WERI-Rb-1 (cell line): ENCODE measurements at regions not wholly inside any gene's neighbourhood (a gene's known extent, or its start where the extent isn't known, plus 50 kb on each side); places are given as distances from the start of the nearest gene placed in this dataset.

Source experiments
- DNase-seq: peaks from one replicate; pipeline ENCODE4 v3.0.0-alpha.2; 2020
- H3K27ac ChIP-seq: fragments of 250-450 bp; sonication (Bioruptor Pico); 2 replicates; pipeline ENCODE4 v1.5.1; 2020; ENCODE audit warnings: mild to moderate bottlenecking, moderate library complexity
- H3K27me3 ChIP-seq: fragments of 250-450 bp; sonication (Bioruptor Pico); 2 replicates; pipeline ENCODE4 v1.5.1; 2021; ENCODE audit warnings: mild to moderate bottlenecking, low read depth, moderate library complexity; ENCODE audit not compliant: insufficient read depth, severe bottlenecking
- H3K36me3 ChIP-seq: fragments of 250-450 bp; sonication (Bioruptor Pico); 2 replicates; pipeline ENCODE4 v1.5.1; 2020; ENCODE audit warnings: mild to moderate bottlenecking, moderate library complexity
- H3K4me3 ChIP-seq: 2 replicates; pipeline ENCODE4 v1.5.1; 2011; ENCODE audit warnings: low read depth, mild to moderate bottlenecking, control low read depth, low read length
- H3K9me3 ChIP-seq: fragments of 250-450 bp; sonication (Bioruptor Pico); 2 replicates; pipeline ENCODE4 v1.5.1; 2021; ENCODE audit warnings: mild to moderate bottlenecking, moderate library complexity; ENCODE audit not compliant: severe bottlenecking
- TF ChIP-seq, protein P1 (sequence below): IDR thresholded peaks from 2 replicates; pipeline ENCODE4 v1.5.1; 2011; ENCODE audit warnings: low read depth, mild to moderate bottlenecking, control low read depth, inconsistent platforms, low read length

DNA sequence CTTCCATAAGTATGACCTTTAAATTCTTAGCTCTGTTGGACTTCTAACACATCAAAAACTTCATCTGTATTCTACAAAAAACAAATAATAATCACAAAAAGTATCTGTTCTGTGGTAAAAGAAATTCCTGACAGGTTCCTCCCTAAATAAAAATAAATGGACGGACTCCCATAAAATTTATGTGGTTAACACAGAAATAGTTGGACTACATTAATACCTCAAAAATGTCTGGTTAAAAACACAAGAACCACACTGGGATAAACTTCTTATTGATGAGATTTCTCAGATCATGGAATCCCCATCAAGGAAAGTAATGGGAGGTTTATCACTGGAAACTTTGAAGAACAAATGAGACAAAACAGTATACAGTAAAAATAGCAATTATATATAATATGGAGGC, 172.4 kb downstream of the MOXD1 start:
- H3K27ac ChIP-seq, result no peak overlapping the region
- DNase-seq, result no peak
- peaks cover 61% of the 10 kb centered on the region for H3K27me3 ChIP-seq
- peaks cover 10% of the 10 kb centered on the region for H3K9me3 ChIP-seq
- no peaks in the 10 kb centered on the region for H3K36me3 ChIP-seq
- H3K4me3 ChIP-seq, result no peak overlapping the region
- TF ChIP-seq, protein P1, sequence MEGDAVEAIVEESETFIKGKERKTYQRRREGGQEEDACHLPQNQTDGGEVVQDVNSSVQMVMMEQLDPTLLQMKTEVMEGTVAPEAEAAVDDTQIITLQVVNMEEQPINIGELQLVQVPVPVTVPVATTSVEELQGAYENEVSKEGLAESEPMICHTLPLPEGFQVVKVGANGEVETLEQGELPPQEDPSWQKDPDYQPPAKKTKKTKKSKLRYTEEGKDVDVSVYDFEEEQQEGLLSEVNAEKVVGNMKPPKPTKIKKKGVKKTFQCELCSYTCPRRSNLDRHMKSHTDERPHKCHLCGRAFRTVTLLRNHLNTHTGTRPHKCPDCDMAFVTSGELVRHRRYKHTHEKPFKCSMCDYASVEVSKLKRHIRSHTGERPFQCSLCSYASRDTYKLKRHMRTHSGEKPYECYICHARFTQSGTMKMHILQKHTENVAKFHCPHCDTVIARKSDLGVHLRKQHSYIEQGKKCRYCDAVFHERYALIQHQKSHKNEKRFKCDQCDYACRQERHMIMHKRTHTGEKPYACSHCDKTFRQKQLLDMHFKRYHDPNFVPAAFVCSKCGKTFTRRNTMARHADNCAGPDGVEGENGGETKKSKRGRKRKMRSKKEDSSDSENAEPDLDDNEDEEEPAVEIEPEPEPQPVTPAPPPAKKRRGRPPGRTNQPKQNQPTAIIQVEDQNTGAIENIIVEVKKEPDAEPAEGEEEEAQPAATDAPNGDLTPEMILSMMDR, result no peak

DNA sequence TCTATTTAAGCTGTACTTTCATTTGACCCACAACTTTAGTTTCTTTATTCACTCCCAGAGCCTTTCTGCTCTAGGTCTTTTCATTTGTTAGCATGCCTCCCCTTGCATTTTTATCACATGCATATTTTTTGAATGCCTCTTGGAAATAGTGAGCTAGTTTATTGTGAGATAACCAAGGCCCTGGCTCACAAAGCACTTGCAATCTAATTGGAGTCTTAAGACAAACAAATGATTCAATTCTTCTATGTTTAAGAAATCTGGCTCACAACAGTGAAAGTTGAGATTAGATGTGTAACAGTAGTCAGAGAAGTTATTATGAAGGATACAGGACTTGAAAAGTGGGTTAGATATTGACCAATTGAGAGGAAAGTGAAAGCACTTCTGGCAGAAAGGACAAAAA, 173.4 kb downstream of the MOXD1 start:
- Histone ChIP-seq H3K4me3 (no peak overlapping the region), H3K9me3 (peaks cover 10% of the 10 kb centered on the region), H3K36me3 (no peaks in the 10 kb centered on the region), H3K27ac (no peak overlapping the region), H3K27me3 (peaks cover 61% of the 10 kb centered on the region)
- TF ChIP-seq, protein P1, result no peak
- no peak for DNase-seq

DNA sequence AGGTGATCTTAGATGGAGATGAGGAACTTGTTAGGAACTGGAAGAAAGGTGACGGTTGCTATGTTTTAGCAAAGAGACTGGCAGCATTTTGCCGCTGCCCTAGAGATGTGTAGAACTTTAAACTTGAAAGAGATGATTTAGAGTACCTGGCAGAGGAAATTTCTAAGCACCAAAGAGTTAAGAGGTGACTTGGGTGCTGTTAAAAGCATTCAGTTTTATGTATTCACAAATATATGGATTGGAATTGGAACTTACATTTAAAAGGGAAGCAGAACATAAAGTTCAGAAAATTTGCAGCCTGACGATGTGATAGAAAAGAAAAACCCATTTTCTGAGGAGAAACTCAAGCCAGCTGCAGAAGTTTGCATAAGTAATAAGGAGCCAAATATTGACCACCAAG, 176.3 kb downstream of the MOXD1 start:
- Histone ChIP-seq H3K9me3 (peaks cover 10% of the 10 kb centered on the region), H3K36me3 (no peaks in the 10 kb centered on the region), H3K4me3 (no peak overlapping the region), H3K27me3 (peaks cover 66% of the 10 kb centered on the region), H3K27ac (no peak overlapping the region)
- TF ChIP-seq, protein P1, result no peak
- no peak for DNase-seq

DNA sequence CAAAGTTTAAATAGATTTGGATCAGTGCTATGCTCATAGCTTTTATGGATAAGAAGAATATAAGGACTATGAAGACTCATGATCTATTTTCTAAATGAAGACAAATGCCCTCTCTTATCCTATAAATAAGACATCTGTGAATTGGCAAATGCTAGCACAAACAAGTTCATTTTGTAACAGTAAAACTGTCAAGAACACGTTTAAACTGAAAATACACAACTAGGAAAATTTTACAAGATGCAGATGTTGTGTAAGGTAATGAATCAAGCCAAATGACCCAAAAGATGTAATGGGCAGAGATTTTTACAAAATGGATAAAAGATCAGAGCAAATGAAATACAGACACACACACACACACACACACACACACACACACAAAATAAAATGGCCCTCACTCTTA, 180.5 kb downstream of the MOXD1 start:
- H3K27me3 ChIP-seq, result peaks cover 68% of the 10 kb centered on the region
- no peak overlapping the region for H3K27ac ChIP-seq
- TF ChIP-seq, protein P1, result no peak
- no peaks in the 10 kb centered on the region for H3K36me3 ChIP-seq
- peaks cover 10% of the 10 kb centered on the region for H3K9me3 ChIP-seq
- H3K4me3 ChIP-seq, result no peak overlapping the region
- DNase-seq, result no peak

DNA sequence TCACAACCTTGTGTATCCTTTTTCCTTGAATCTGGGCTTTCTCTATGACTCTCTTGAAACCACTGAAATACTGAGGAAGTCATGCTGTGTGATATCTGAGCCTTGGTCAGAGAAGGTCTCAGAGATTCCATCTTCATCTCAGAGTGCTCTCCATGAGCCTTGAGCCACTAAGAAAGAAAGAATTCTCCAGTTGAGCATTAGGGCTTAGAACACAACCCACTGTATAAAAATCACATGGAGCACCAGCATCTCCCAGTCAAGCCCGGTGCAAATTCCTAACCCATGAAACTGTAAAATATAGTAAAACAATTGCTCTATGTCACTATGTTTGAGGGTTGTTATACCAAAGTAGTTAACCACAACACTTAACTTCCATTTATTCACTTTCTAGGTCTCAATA, 181.4 kb downstream of the MOXD1 start:
- TF ChIP-seq, protein P1, result no peak
- no peak for DNase-seq
- H3K36me3 ChIP-seq, result no peaks in the 10 kb centered on the region

DNA sequence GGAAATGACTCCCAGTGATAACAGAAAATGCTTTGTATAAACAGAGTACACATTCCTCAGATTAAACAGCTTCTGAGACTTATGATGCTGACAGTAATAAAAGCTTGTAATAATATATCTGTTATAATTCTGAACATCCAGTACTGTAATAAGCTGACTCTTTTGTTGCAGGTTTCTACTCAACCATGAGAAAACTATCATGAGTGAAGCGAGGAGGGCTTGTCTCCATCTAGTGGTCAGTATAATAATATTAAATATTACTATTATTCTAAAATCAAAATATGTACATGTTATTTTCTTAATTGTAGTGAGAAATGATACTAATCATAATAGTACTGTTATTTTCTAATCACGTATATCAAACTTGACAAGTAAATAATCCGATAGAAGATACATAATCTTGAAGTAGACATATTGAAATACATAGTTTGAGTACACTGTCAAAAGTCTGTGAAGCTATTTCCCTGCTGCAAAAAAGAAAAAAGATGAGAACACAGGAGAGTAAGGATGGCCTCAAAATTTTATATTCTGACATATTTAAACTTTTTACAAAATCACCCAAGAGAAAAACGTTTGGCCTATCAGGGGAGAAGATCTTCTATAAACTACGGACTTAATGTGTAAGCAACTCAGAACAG, 183.1 kb downstream of the MOXD1 start:
- no peak for DNase-seq
- H3K9me3 ChIP-seq, result no peaks in the 10 kb centered on the region
- no peak overlapping the region for H3K27ac ChIP-seq

More for the DNA sequence above, 181.4 kb downstream of the MOXD1 start:
- no peak overlapping the region for H3K4me3 ChIP-seq
- H3K27me3 ChIP-seq, result peaks cover 70% of the 10 kb centered on the region
- H3K27ac ChIP-seq, result no peak overlapping the region
- peaks cover 4% of the 10 kb centered on the region for H3K9me3 ChIP-seq

More for the DNA sequence above, 183.1 kb downstream of the MOXD1 start:
- Histone ChIP-seq H3K27me3 (peaks cover 63% of the 10 kb centered on the region), H3K36me3 (no peaks in the 10 kb centered on the region), H3K4me3 (no peak overlapping the region)
- TF ChIP-seq, protein P1, result 0 out of 2 replicates have a peak, but pooled peaks have one; percentile 17
